NT2/D1 (cell line): ENCODE measurements at regions not wholly inside any gene's neighbourhood (a gene's known extent, or its start where the extent isn't known, plus 50 kb on each side); places are given as distances from the start of the nearest gene placed in this dataset.

Source experiments
- SUZ12 ChIP-seq: IDR thresholded peaks from 2 replicates; pipeline ENCODE4 v1.6.1; 2011; ENCODE audit not compliant: insufficient read length, insufficient read depth; ENCODE audit errors: extremely low read depth
- YY1 ChIP-seq: IDR thresholded peaks from 2 replicates; pipeline ENCODE4 v1.6.1; 2011; ENCODE audit not compliant: insufficient read length, insufficient read depth
- ZNF274 ChIP-seq: IDR thresholded peaks from 2 replicates; pipeline ENCODE4 v1.6.1; 2011; ENCODE audit warnings: mild to moderate bottlenecking, low read depth, low read length

- no peak for TF ChIP-seq SUZ12
- TF ChIP-seq YY1, result no peak
- no peak for TF ChIP-seq ZNF274
Observed at GRCh38 chr3:168546707-168547106, 451.0 kb upstream of the GOLIM4 start.
